Hepatocyte (in vitro differentiated cells): ENCODE measurements at regions not wholly inside any gene's neighbourhood (a gene's known extent, or its start where the extent isn't known, plus 50 kb on each side); places are given as distances from the start of the nearest gene placed in this dataset.

Source experiments
- DNase-seq: peaks from one replicate; pipeline ENCODE4 v3.0.0-alpha.2; 2016; ENCODE audit warnings: low spot score
- H2AFZ ChIP-seq: fragments of 200-600 bp; sonication (generic); 2 replicates; pipeline ENCODE4 v1.6.0; 2016; ENCODE audit warnings: antibody characterized with exemption, mild to moderate bottlenecking
- H3K27ac ChIP-seq: fragments of 200-600 bp; sonication (generic); 2 replicates; pipeline ENCODE4 v1.5.1; 2016; ENCODE audit warnings: mild to moderate bottlenecking
- H3K27me3 ChIP-seq: fragments of 200-600 bp; sonication (generic); 2 replicates; pipeline ENCODE4 v1.6.1; 2016
- H3K36me3 ChIP-seq: fragments of 200-600 bp; sonication (generic); replicated peaks from 2 replicates; pipeline ENCODE4 v1.5.1; 2016; ENCODE audit warnings: low read depth; ENCODE audit not compliant: insufficient read depth
- H3K4me1 ChIP-seq: fragments of 200-600 bp; sonication (generic); 2 replicates; pipeline ENCODE4 v1.5.1; 2016; ENCODE audit warnings: mild to moderate bottlenecking, moderate library complexity; ENCODE audit not compliant: insufficient read depth
- H3K4me2 ChIP-seq: fragments of 200-600 bp; sonication (generic); 2 replicates; pipeline ENCODE4 v1.6.0; 2016
- H3K4me3 ChIP-seq: fragments of 200-600 bp; sonication (generic); 2 replicates; pipeline ENCODE4 v1.5.1; 2016; ENCODE audit warnings: mild to moderate bottlenecking
- H3K79me2 ChIP-seq: fragments of 200-600 bp; sonication (generic); 2 replicates; pipeline ENCODE4 v1.6.0; 2017; ENCODE audit warnings: mild to moderate bottlenecking
- H3K9me2 ChIP-seq: fragments of 200-600 bp; sonication (generic); replicated peaks from 2 replicates; pipeline ENCODE4 v1.6.0; 2017; ENCODE audit warnings: mild to moderate bottlenecking; ENCODE audit not compliant: insufficient read depth
- H3K9me3 ChIP-seq: fragments of 200-600 bp; sonication (generic); 2 replicates; pipeline ENCODE4 v1.5.1; 2016; ENCODE audit warnings: low read depth, mild to moderate bottlenecking
- H4K20me1 ChIP-seq: fragments of 200-600 bp; sonication (generic); 2 replicates; pipeline ENCODE4 v1.6.0; 2016; ENCODE audit warnings: mild to moderate bottlenecking; ENCODE audit not compliant: insufficient read depth, poor library complexity, severe bottlenecking
- CTCF ChIP-seq: fragments of 200-600 bp; sonication (generic); IDR thresholded peaks from 2 replicates; pipeline ENCODE4 v1.5.1; 2016; ENCODE audit warnings: antibody characterized with exemption, mild to moderate bottlenecking; ENCODE audit not compliant: poor library complexity
- EZH2 ChIP-seq: fragments of 200-600 bp; sonication (generic); IDR thresholded peaks from 2 replicates; pipeline ENCODE4 v1.6.1; 2016; ENCODE audit warnings: antibody characterized with exemption, mild to moderate bottlenecking, borderline replicate concordance
- EZH2phosphoT487 ChIP-seq: fragments of 200-600 bp; sonication (generic); IDR thresholded peaks from one replicate; pipeline ENCODE4 v1.6.1; 2018; ENCODE audit warnings: antibody characterized with exemption, mild to moderate bottlenecking, low read depth, moderate library complexity; ENCODE audit not compliant: unreplicated experiment, severe bottlenecking
- WGBS: methylation state at CpG from one replicate; pipeline ENCODE4 v1.1.6; 2016; ENCODE audit warnings: low lambda C conversion rate; ENCODE audit errors: missing lambda C conversion rate; 5-methylcytosine and 5-hydroxymethylcytosine counted together

GRCh38 chr4:66416425-66416824 is 746.1 kb upstream of the EPHA5 start:
- Histone ChIP-seq H4K20me1 (no peaks in the 10 kb centered on the region), H3K27ac (no peak overlapping the region), H3K9me2 (no peaks in the 10 kb centered on the region), H3K9me3 (no peaks in the 10 kb centered on the region), H2AFZ (no peak overlapping the region), H3K79me2 (no peaks in the 10 kb centered on the region), H3K4me2 (no peak overlapping the region), H3K4me1 (no peaks in the 10 kb centered on the region), H3K4me3 (no peak overlapping the region), H3K27me3 (no peaks in the 10 kb centered on the region), H3K36me3 (no peaks in the 10 kb centered on the region)
- TF ChIP-seq EZH2phosphoT487 (no peak), CTCF (no peak), EZH2 (no peak)
- no peak for DNase-seq
- 78% methylated on average over 4 of the region's 4 CpGs for WGBS

DNA sequence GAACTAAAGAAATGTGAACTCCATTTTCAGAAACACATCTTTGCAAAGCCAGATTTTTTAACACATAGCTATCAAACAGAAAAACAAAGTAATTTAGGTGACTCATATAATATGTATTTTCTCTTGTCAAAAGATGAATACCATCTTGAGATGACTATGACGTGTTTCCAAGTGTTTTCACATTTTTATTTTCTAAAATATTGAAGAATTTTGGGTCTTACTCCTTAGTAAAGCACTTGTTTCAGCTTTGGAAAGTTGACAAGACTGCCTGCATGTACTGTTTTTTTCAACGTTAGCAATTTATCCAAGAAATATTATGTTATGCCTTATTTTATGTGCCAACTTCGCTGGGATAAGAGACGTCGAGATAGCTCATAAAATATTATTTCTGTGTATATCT is 733.9 kb upstream of the EPHA5 start:
- no peak for DNase-seq
- Histone ChIP-seq H3K4me2 (no peak overlapping the region), H3K27ac (no peak overlapping the region), H3K4me1 (no peaks in the 10 kb centered on the region), H3K79me2 (no peaks in the 10 kb centered on the region), H2AFZ (no peak overlapping the region), H3K9me2 (no peaks in the 10 kb centered on the region), H3K9me3 (no peaks in the 10 kb centered on the region), H3K27me3 (no peaks in the 10 kb centered on the region), H3K4me3 (no peak overlapping the region), H4K20me1 (no peaks in the 10 kb centered on the region), H3K36me3 (no peaks in the 10 kb centered on the region)
- WGBS: 81% methylated on average over 5 of the region's 5 CpGs
- no peak for TF ChIP-seq EZH2phosphoT487
- no peak for TF ChIP-seq CTCF
- TF ChIP-seq EZH2: no peak

GRCh38 chr4:66376921-66377320 is 706.6 kb upstream of the EPHA5 start:
- TF ChIP-seq EZH2phosphoT487 (no peak), CTCF (no peak), EZH2 (no peak)
- Histone ChIP-seq H3K9me3 (no peaks in the 10 kb centered on the region), H3K27ac (no peak overlapping the region), H3K27me3 (no peaks in the 10 kb centered on the region), H3K9me2 (no peaks in the 10 kb centered on the region), H3K36me3 (no peaks in the 10 kb centered on the region), H4K20me1 (no peaks in the 10 kb centered on the region), H3K4me3 (no peak overlapping the region), H3K4me2 (no peak overlapping the region), H2AFZ (no peak overlapping the region), H3K4me1 (no peaks in the 10 kb centered on the region), H3K79me2 (no peaks in the 10 kb centered on the region)
- DNase-seq: no peak
- 73% methylated on average over 1 of the region's 1 CpG for WGBS

DNA sequence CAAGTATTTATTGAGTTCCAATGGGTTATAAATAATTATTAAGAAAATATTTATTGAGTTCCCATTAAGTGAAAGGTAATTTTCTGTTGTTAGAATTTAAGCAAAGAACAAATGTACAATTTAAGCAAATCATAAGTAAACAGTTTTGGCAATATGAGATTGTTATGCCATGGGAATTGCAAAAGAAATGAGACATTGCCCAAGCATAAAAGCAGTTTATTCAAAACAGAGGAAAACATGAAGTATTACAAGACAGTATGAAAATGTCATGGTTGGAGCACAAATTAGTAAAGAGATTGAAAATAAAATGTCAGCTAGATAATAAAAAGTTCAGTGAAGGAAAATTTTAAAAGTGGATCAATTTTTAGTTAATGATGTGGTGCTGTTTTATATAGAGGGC is 706.1 kb upstream of the EPHA5 start:
- no peaks in the 10 kb centered on the region for H3K4me1 ChIP-seq
- DNase-seq: no peak
- no peaks in the 10 kb centered on the region for H4K20me1 ChIP-seq
- H3K4me3 ChIP-seq: no peak overlapping the region
- no peak overlapping the region for H3K4me2 ChIP-seq
- no peak overlapping the region for H2AFZ ChIP-seq
- TF ChIP-seq EZH2 (no peak), CTCF (no peak)
- no peaks in the 10 kb centered on the region for H3K36me3 ChIP-seq
- no peaks in the 10 kb centered on the region for H3K9me3 ChIP-seq
- no peaks in the 10 kb centered on the region for H3K9me2 ChIP-seq
- no peak overlapping the region for H3K27ac ChIP-seq
- H3K79me2 ChIP-seq: no peaks in the 10 kb centered on the region
- H3K27me3 ChIP-seq: no peaks in the 10 kb centered on the region
